VCaP (cell line): ENCODE measurements at regions not wholly inside any gene's neighbourhood (a gene's known extent, or its start where the extent isn't known, plus 50 kb on each side); places are given as distances from the start of the nearest gene placed in this dataset.
A peak's percentile ranks its signal among the peaks of the same experiment; 100 is the strongest.
"Not testable (repeated sequence)": the region's sequence is repeated elsewhere in the genome, so short reads cannot be mapped to it uniquely, and the experiment has no call there.

Experiments
- H3K27ac ChIP-seq: fragments of 450-650 bp; 2 replicates; pipeline ENCODE4 v1.5.1; 2017
- TF ChIP-seq, protein P1 (sequence below): fragments of 450-650 bp; conservative IDR thresholded peaks from 2 replicates; pipeline ENCODE4 v1.5.1; 2017; ENCODE audit warnings: mild to moderate bottlenecking, moderate library complexity

GRCh38 chr6:137625100-137625661 is 131.0 kb upstream of the OLIG3 start:
- peak overlapping the region; percentile 63 for H3K27ac ChIP-seq
- TF ChIP-seq, protein P1, sequence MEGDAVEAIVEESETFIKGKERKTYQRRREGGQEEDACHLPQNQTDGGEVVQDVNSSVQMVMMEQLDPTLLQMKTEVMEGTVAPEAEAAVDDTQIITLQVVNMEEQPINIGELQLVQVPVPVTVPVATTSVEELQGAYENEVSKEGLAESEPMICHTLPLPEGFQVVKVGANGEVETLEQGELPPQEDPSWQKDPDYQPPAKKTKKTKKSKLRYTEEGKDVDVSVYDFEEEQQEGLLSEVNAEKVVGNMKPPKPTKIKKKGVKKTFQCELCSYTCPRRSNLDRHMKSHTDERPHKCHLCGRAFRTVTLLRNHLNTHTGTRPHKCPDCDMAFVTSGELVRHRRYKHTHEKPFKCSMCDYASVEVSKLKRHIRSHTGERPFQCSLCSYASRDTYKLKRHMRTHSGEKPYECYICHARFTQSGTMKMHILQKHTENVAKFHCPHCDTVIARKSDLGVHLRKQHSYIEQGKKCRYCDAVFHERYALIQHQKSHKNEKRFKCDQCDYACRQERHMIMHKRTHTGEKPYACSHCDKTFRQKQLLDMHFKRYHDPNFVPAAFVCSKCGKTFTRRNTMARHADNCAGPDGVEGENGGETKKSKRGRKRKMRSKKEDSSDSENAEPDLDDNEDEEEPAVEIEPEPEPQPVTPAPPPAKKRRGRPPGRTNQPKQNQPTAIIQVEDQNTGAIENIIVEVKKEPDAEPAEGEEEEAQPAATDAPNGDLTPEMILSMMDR = no peak

DNA sequence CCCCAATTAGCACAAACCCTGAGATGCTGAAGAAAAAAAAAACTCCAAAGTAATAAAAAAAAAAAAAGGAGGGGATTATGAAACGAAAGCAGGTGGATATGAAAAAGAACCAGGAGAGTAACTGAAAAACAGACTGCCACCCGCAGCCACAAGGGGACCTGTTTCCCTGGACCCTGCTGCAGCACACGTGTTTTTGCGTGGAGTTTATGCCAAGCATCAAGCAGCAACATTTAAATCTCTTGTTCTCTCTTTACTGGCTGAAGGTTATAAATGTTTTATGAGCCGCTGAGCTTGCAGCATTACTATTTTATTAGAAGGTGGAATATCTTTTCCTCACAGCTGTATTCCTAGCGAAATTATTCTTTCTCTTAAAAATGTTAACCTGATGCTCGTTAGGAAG is 131.6 kb upstream of the OLIG3 start:
- TF ChIP-seq, protein P1 = peak; percentile 72

DNA sequence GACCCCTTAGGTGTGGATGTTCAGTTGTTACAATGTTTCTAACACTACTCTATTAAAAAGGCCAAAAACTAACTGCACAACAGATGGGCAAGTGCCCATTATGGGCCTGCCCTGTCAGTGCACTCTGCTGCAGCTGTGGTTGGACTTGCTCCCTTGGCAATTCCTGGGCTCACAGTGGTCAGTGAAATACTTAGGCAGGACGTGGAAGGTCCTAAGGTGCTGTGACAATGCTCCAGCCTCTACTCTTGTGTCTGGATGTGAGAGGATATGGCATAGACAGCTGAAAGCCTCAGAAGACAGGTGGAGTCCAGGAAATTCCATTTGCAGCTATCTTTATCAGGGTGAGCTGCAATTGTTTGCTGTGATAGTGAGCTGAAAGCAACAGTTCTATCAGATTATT is 136.5 kb upstream of the OLIG3 start:
- TF ChIP-seq, protein P1 = no peak
- H3K27ac ChIP-seq = peak overlapping the region; percentile 71

More for the DNA sequence above, 131.6 kb upstream of the OLIG3 start:
- peak overlapping the region; percentile 63 for H3K27ac ChIP-seq

DNA sequence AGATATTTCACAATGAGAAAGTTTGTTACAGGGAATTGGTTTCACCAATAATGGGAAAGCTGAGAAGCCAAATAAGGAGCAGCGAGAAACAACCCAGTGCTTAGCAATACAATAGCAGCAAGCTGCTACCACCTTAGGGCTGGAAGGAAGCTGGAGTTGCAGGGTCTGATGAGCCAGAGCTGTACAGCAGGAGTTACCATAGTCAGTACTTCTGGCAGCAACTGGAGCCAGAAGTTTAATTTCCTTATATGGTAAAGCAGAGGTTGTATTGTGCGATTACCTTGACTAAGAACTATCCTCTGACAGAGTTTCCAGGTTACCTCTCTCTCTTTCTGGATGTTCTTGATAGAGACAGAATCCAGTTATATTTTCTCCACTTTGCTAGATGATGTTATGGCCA is 137.1 kb upstream of the OLIG3 start:
- TF ChIP-seq, protein P1 = no peak
- H3K27ac ChIP-seq = peak overlapping the region; percentile 71

GRCh38 chr6:137634177-137634576 is 140.0 kb upstream of the OLIG3 start:
- not testable (repeated sequence) for H3K27ac ChIP-seq

DNA sequence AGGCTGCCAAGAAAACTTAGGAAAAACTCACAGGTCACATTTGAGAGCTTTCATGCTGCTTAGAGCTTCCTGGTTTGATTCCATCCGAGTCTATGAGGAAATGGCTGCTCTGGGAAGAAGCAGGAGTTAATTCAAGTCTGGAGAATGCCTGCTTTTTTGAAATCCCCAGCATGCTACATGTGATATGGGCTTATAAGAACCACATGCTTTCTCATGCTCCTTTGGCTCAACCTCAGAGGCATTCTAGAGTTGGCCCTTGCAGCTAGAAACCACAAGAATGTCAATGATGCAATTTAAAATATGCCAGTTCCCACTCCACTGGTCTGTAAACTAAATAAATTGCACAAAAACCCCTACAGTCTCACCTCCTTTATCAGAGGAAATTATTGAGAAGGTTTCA is 142.9 kb upstream of the OLIG3 start:
- TF ChIP-seq, protein P1 = no peak
- H3K27ac ChIP-seq = no peak overlapping the region

DNA sequence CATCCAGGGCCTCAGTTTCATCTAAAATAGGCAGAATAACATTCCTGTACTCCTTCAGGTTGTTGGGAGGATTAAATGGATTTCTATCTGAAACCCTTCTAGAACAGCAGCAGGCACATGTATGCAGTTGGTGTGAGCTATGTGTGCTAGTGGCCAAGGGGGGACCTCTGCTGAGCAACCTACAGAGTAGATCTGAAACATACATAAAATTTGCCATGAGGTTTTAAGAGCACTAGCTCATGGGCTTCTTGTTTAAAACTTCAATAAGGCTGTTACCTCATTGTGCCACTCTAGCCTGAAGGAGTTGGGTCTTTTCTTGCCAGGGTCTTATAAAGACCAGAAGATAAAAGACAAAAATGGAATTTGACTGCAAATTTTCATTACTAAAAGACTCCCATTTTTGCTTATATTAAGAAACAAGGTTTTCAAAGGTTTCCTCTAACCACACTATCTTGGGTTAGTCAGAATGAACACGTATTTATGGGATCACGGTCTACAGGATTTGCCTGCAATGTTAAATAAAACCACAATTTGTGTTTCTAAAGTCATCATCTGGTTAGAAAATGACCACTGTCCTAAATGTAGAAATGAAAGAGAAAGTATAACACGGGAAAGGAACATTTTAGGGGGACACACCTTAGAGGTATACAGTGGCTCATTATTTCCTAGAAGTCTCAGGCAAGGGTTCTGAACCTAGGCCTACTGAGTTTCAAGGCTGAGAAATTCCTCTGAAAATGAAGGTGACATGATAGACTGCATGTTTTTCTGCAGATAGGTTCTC is 144.9 kb upstream of the OLIG3 start:
- TF ChIP-seq, protein P1 = no peak
- H3K27ac ChIP-seq = no peak overlapping the region

GRCh38 chr6:137640086-137640485 is 145.9 kb upstream of the OLIG3 start:
- TF ChIP-seq, protein P1 = no peak
- H3K27ac ChIP-seq = no peak overlapping the region
